Mesendoderm (in vitro differentiated cells): ENCODE measurements at regions not wholly inside any gene's neighbourhood (a gene's known extent, or its start where the extent isn't known, plus 50 kb on each side); places are given as distances from the start of the nearest gene placed in this dataset.

ENCODE experiments used
- DNase-seq: peaks from one replicate; pipeline ENCODE4 v3.0.0; 2013
- H2AK5ac ChIP-seq: 2 replicates; pipeline ENCODE4 v1.6.1; 2013; ENCODE audit warnings: low read length, inconsistent platforms
- H2BK120ac ChIP-seq: 2 replicates; pipeline ENCODE4 v1.6.1; 2013; ENCODE audit warnings: low read depth, mild to moderate bottlenecking, low read length, moderate library complexity, mixed read lengths
- H2BK15ac ChIP-seq: replicated peaks from 2 replicates; pipeline ENCODE4 v1.6.1; 2013; ENCODE audit warnings: low read depth, mild to moderate bottlenecking, moderate library complexity
- H2BK5ac ChIP-seq: 2 replicates; pipeline ENCODE4 v1.6.1; 2013; ENCODE audit warnings: low read length, inconsistent platforms
- H3K18ac ChIP-seq: 2 replicates; pipeline ENCODE4 v1.6.1; 2013; ENCODE audit warnings: mild to moderate bottlenecking, low read length, mixed read lengths
- H3K23ac ChIP-seq: one replicate; pipeline ENCODE4 v1.6.1; 2013; ENCODE audit warnings: low read length
- H3K27ac ChIP-seq: 2 replicates; pipeline ENCODE4 v1.5.1; 2013; ENCODE audit warnings: low read depth, mild to moderate bottlenecking, inconsistent platforms, low read length, moderate library complexity
- H3K27me3 ChIP-seq: 2 replicates; pipeline ENCODE4 v1.6.1; 2013; ENCODE audit warnings: low read length, control low read depth, mild to moderate bottlenecking, inconsistent platforms; ENCODE audit not compliant: insufficient read depth, poor library complexity
- H3K36me3 ChIP-seq: 2 replicates; pipeline ENCODE4 v1.6.1; 2013; ENCODE audit warnings: low read length, inconsistent platforms; ENCODE audit not compliant: control insufficient read depth, insufficient read depth
- H3K4ac ChIP-seq: one replicate; pipeline ENCODE4 v1.6.1; 2013; ENCODE audit warnings: low read depth, mild to moderate bottlenecking, low read length, moderate library complexity
- H3K4me1 ChIP-seq: 2 replicates; pipeline ENCODE4 v1.6.1; 2013; ENCODE audit warnings: low read depth, low read length, inconsistent platforms; ENCODE audit not compliant: control insufficient read depth
- H3K4me2 ChIP-seq: 2 replicates; pipeline ENCODE4 v1.6.1; 2013; ENCODE audit warnings: low read length
- H3K4me3 ChIP-seq: 2 replicates; pipeline ENCODE4 v1.5.1; 2013; ENCODE audit warnings: mild to moderate bottlenecking, low read length
- H3K56ac ChIP-seq: one replicate; pipeline ENCODE4 v1.6.1; 2013; ENCODE audit warnings: low read length
- H3K79me1 ChIP-seq: 2 replicates; pipeline ENCODE4 v1.6.1; 2013; ENCODE audit warnings: low read length, inconsistent platforms
- H3K79me2 ChIP-seq: 2 replicates; pipeline ENCODE4 v1.6.1; 2013; ENCODE audit warnings: mild to moderate bottlenecking, low read length; ENCODE audit not compliant: control insufficient read depth, insufficient read depth
- H3K9ac ChIP-seq: 2 replicates; pipeline ENCODE4 v1.6.1; 2013; ENCODE audit warnings: low read length, inconsistent platforms
- H4K5ac ChIP-seq: one replicate; pipeline ENCODE4 v1.6.1; 2013; ENCODE audit warnings: low read length
- H4K8ac ChIP-seq: one replicate; pipeline ENCODE4 v1.6.1; 2013; ENCODE audit warnings: low read depth, mild to moderate bottlenecking, control low read depth, low read length, moderate library complexity
- WGBS: extraction: QIAGEN DNeasy Blood & Tissue Kit; methylation state at CpG from one replicate; pipeline ENCODE4 v1.1.7; 2013; ENCODE audit warnings: low lambda C conversion rate, missing lambda C conversion rate; ENCODE audit not compliant: insufficient coverage; ENCODE audit errors: extremely low coverage; 5-methylcytosine and 5-hydroxymethylcytosine counted together

DNA sequence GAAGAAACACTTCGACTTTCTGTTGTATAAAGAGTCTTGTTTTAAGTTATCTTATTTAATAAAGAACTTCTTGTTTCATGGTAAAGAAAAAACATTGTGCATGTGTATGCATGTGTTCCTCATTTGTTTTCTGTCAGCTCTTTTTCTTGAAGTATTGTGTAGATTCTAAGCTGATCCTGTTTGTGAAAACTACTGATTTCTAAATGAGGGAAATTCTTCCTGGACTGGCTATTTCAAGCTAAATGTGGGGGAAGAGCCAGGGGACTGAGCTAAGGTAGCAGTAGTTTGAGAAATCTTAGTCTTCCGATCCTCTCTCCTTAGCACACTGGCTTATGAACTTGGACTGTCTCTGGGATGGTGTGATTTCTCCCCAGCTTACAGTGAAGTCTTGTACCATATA is 56.4 kb upstream of the RBMS1 start:
- DNase-seq = no peak
- no peaks in the 10 kb centered on the region for H3K79me2 ChIP-seq
- H3K18ac ChIP-seq = no peak overlapping the region
- WGBS = no CpG with 5 or more reads among the region's 2 CpGs
- no peak overlapping the region for H3K4ac ChIP-seq
- H3K9ac ChIP-seq = no peak overlapping the region
- H2BK5ac ChIP-seq = no peak overlapping the region
- H3K4me2 ChIP-seq = no peak overlapping the region
- no peak overlapping the region for H4K5ac ChIP-seq
- H3K36me3 ChIP-seq = no peaks in the 10 kb centered on the region
- H2AK5ac ChIP-seq = no peak overlapping the region
- no peak overlapping the region for H4K8ac ChIP-seq
- H3K4me3 ChIP-seq = no peak overlapping the region
- H3K27ac ChIP-seq = no peak overlapping the region
- H3K27me3 ChIP-seq = no peaks in the 10 kb centered on the region
- H2BK15ac ChIP-seq = no peak overlapping the region
- H3K56ac ChIP-seq = no peak overlapping the region
- no peaks in the 10 kb centered on the region for H3K4me1 ChIP-seq
- no peak overlapping the region for H2BK120ac ChIP-seq
- H3K79me1 ChIP-seq = no peaks in the 10 kb centered on the region
- H3K23ac ChIP-seq = no peak overlapping the region

DNA sequence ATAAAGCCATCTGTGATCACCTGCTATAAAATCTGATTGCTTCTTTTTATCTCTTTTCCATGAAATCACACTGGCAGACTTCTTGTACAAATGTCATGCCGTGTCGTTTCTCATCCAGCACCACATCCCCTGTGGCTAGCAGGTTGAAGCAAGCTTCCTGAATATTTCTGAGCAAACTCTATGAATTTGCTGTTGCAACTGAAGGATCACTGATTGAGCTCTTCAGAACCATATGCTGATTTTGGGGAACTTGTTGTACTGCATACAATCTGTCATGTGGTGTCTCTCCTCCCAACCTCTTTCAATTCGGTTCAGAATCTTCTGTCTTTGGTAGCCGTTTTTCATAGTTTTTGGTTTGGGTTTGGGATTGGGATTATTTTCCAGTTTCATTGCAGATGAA is 57.7 kb upstream of the RBMS1 start:
- no peak overlapping the region for H3K4me2 ChIP-seq
- no peak overlapping the region for H2BK5ac ChIP-seq
- H2BK120ac ChIP-seq = no peak overlapping the region
- no peak overlapping the region for H3K18ac ChIP-seq
- no peak overlapping the region for H2AK5ac ChIP-seq
- H3K9ac ChIP-seq = no peak overlapping the region
- no peak overlapping the region for H2BK15ac ChIP-seq
- no peak overlapping the region for H3K23ac ChIP-seq
- DNase-seq = no peak
- H3K56ac ChIP-seq = no peak overlapping the region
- no peaks in the 10 kb centered on the region for H3K36me3 ChIP-seq
- no peak overlapping the region for H4K8ac ChIP-seq
- no peak overlapping the region for H3K4me3 ChIP-seq
- no peaks in the 10 kb centered on the region for H3K79me2 ChIP-seq
- H3K4ac ChIP-seq = no peak overlapping the region
- WGBS = no CpG with 5 or more reads among the region's 4 CpGs
- no peaks in the 10 kb centered on the region for H3K79me1 ChIP-seq
- H3K4me1 ChIP-seq = no peaks in the 10 kb centered on the region
- H4K5ac ChIP-seq = no peak overlapping the region
- H3K27ac ChIP-seq = no peak overlapping the region
- H3K27me3 ChIP-seq = no peaks in the 10 kb centered on the region

DNA sequence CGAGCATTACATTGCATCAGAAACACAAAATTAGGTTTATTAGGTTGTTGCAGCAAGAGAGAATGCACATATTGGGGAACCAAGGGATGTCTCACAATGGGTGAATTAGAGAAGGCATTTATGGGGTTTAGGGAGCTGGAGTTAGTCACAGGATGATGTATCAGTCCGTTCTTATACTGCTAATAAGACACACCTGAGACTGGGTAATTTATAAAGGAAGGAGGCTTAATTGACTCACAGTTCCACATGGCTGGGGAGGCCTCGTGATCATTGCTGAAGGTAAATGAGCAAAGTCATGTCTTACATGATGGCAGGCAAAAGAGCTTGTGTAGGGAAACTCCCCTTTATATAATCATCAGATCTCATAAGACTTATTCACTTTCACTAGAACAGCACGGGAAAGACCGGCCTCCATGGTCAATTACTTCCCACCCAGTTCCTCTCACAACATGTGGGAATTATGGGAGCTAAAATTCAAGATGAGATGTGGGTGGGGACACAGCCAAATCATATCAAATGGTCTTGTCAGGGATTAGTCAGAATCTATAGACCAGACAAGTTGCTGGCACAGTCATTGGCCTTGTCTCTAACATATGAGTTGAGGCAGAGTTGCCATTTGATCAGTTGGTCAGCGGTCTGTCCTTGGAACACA is 61.9 kb upstream of the RBMS1 start:
- Histone ChIP-seq H4K8ac (no peak overlapping the region), H3K27me3 (no peaks in the 10 kb centered on the region), H3K9ac (no peak overlapping the region), H3K79me1 (no peaks in the 10 kb centered on the region), H3K4me1 (no peaks in the 10 kb centered on the region), H2AK5ac (no peak overlapping the region), H3K56ac (no peak overlapping the region), H3K23ac (no peak overlapping the region), H3K27ac (no peak overlapping the region), H2BK120ac (no peak overlapping the region), H4K5ac (no peak overlapping the region), H3K79me2 (no peaks in the 10 kb centered on the region), H2BK5ac (no peak overlapping the region), H3K36me3 (no peaks in the 10 kb centered on the region), H3K4ac (no peak overlapping the region), H2BK15ac (no peak overlapping the region), H3K18ac (no peak overlapping the region), H3K4me2 (no peak overlapping the region), H3K4me3 (no peak overlapping the region)
- no peak for DNase-seq
- no CpG with 5 or more reads among the region's 6 CpGs for WGBS

DNA sequence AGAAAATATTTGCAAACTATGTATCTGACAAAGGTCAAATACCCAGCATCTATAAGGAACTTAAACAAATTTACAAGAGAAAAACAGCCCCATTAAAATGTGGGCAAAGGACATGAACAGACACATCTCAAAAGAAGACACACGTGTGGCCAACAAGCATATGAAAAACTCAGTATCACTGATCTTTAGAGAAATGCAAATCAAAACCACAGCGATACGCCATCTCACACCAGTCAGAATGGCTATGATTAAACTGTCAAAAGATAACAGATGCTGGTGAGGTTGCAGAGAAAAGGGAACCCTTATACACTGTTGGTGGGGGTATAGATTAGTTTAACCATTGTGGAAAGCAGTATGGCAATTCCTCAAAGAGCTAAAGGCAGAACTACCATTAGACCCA is 64.3 kb upstream of the RBMS1 start:
- Histone ChIP-seq H3K4me1 (no peaks in the 10 kb centered on the region), H3K9ac (no peak overlapping the region), H3K23ac (no peak overlapping the region), H4K5ac (no peak overlapping the region), H3K79me2 (no peaks in the 10 kb centered on the region), H3K56ac (no peak overlapping the region), H3K4ac (no peak overlapping the region), H3K36me3 (no peaks in the 10 kb centered on the region), H3K27me3 (no peaks in the 10 kb centered on the region), H3K18ac (no peak overlapping the region), H3K4me2 (no peak overlapping the region), H2BK5ac (no peak overlapping the region), H3K79me1 (no peaks in the 10 kb centered on the region), H3K27ac (no peak overlapping the region), H4K8ac (no peak overlapping the region), H2BK120ac (no peak overlapping the region), H2AK5ac (no peak overlapping the region), H3K4me3 (no peak overlapping the region), H2BK15ac (no peak overlapping the region)
- WGBS = no CpG with 5 or more reads among the region's 3 CpGs
- DNase-seq = no peak

DNA sequence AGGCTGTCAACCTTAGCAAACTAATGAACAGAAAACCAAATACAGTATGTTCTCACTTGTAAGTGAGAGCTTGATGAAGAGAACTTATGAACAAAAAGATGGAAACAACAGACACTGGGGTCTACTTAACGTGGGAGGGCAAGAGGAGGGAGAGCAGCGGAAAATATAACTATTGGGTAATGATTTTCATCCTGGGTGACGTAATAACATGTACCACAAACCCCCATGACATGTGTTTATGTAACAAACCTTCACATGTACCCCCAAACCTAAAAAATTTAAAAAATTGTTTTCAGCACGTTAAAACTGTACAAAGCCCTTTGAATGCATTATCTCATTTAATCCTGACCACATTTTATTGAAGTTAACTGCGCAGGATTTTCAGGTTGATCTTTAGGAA is 64.9 kb upstream of the RBMS1 start:
- Histone ChIP-seq H3K23ac (no peak overlapping the region), H3K4me2 (no peak overlapping the region), H3K9ac (no peak overlapping the region), H3K79me1 (no peaks in the 10 kb centered on the region), H2BK15ac (no peak overlapping the region), H3K27ac (no peak overlapping the region), H3K27me3 (no peaks in the 10 kb centered on the region), H2BK120ac (no peak overlapping the region), H3K4me1 (no peaks in the 10 kb centered on the region), H3K4ac (no peak overlapping the region), H3K18ac (no peak overlapping the region), H3K4me3 (no peak overlapping the region), H3K36me3 (no peaks in the 10 kb centered on the region), H3K79me2 (no peaks in the 10 kb centered on the region), H4K8ac (no peak overlapping the region), H2AK5ac (no peak overlapping the region), H4K5ac (no peak overlapping the region), H3K56ac (no peak overlapping the region), H2BK5ac (no peak overlapping the region)
- no CpG with 5 or more reads among the region's 5 CpGs for WGBS
- DNase-seq = no peak
